ENCODE measurements at regions not wholly inside any gene's neighbourhood (a gene's known extent, or its start where the extent isn't known, plus 50 kb on each side); places are given as distances from the start of the nearest gene placed in this dataset.

- Histone ChIP-seq H3K9me3 (no peaks in the 10 kb centered on the region), H3K27me3 (no peaks in the 10 kb centered on the region), H3K36me3 (peaks cover 0 to 6% (median 0%) of the 10 kb centered on the region in 3 donors), H3K4me3 (no peak overlapping the region), H3K27ac (no peak overlapping the region), H3K4me1 (peaks cover 0 to 15% (median 0%) of the 10 kb centered on the region in 3 donors)
- DNase-seq, result no peak
- TF ChIP-seq CTCF (IDR thresholded peaks at IDR 0.05) (no peak), POLR2A (IDR thresholded peaks at IDR 0.05) (no peak)
- intact Hi-C loops (cut with DNase I), result no loop called here
- 80 to 95% methylated on average over 4 of the region's 4 CpGs for WGBS, 2 donors
These were observed 63.0 kb upstream of the NR2F2 start for GRCh38 chr15:96267463-96267862.

DNA sequence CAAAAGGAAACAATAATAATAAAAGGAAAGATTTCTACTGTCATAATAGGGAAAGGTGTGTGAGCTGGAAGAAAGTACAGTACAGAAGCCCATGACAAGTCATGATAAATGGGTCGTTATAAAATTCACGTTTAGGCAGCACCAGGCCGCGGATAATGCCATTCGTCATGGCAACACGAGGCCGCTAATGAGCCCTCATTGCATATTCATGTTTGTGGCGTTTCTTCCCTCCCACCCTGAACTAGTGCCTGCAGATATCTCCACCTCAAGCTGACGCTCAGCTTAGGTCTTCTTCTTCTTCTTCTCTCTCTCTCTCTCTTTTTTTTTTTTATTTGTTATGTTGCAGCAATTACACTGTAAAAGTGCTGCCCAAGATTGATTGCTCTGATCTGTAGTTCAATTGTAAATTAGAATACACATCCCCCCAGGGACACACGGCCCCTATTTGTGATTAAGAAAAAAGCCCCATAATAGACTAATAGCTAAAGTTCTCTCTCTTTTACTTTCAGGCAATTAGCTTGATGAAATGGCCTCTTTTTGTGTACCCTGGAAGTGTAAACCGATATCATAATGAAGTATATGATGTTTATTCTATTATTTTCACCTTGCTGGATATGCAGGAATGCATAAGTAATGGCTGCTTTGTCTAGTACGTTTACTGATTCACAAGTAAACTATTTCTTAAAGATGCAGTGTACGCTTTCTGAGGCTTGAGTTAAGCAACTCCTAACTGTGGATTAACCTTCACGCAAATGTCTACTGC is 61.9 kb upstream of the NR2F2 start:
- intact Hi-C loops (cut with DNase I), result no loop called here
- no peak for TF ChIP-seq POLR2A (IDR thresholded peaks at IDR 0.05)
- TF ChIP-seq CTCF (IDR thresholded peaks at IDR 0.05), result no peak

DNA sequence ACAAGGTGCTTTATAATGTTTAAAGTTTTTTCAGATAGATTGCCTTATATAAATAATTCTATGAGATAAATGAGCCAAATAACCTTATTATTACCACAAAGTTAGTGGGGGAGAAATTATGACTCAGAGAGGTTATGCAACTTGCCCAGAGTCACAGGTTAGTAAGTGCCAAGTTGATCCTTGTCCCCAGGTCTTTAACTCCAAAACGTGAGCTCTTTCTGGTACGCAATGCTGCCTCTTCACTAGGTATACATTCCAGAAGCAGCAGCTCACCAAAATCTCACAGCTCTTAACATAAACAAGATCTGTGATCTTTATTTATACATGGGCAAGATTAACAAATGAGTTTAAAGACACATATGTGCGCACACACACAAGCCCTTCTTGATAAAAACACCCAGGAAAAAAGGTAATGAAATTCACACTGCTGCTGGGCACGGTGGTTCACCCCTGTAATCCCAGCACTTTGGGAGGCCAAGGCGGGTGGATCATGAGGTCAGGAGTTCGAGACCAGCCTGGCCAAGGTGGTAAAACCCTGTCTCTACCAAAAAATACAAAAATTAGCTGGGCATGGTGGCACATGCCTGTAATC is 59.8 kb upstream of the NR2F2 start:
- Histone ChIP-seq H3K27ac (no peak overlapping the region), H3K27me3 (no peaks in the 10 kb centered on the region), H3K4me3 (no peak overlapping the region), H3K36me3 (peaks cover 0 to 10% (median 0%) of the 10 kb centered on the region in 3 donors), H3K4me1 (no peaks in the 10 kb centered on the region), H3K9me3 (no peaks in the 10 kb centered on the region)
- WGBS, 2 donors, result 61 to 74% methylated on average over 6 of the region's 6 CpGs
- intact Hi-C loops (cut with DNase I), result no loop called here
- no peak for DNase-seq
- TF ChIP-seq POLR2A (IDR thresholded peaks at IDR 0.05) (no peak), CTCF (IDR thresholded peaks at IDR 0.05) (no peak)

More for the DNA sequence above, 61.9 kb upstream of the NR2F2 start:
- Histone ChIP-seq H3K9me3 (no peaks in the 10 kb centered on the region), H3K27me3 (no peaks in the 10 kb centered on the region), H3K27ac (no peak overlapping the region), H3K4me1 (peaks cover 0 to 11% (median 0%) of the 10 kb centered on the region in 3 donors), H3K4me3 (no peak overlapping the region), H3K36me3 (peaks cover 0 to 6% (median 0%) of the 10 kb centered on the region in 3 donors)
- 68 to 75% methylated on average over 14 of the region's 14 CpGs for WGBS, 2 donors
- DNase-seq, result no peak

GRCh38 chr15:96272427-96272826 is 58.1 kb upstream of the NR2F2 start:
- H3K27ac ChIP-seq, result no peak overlapping the region
- H3K27me3 ChIP-seq, result no peaks in the 10 kb centered on the region
- no peaks in the 10 kb centered on the region for H3K4me1 ChIP-seq
- no peaks in the 10 kb centered on the region for H3K9me3 ChIP-seq
- peaks cover 0 to 10% (median 0%) of the 10 kb centered on the region in 3 donors for H3K36me3 ChIP-seq
- H3K4me3 ChIP-seq, result no peak overlapping the region
- no peak for DNase-seq
- WGBS, 2 donors, result 81 to 86% methylated on average over 1 of the region's 1 CpG
- TF ChIP-seq POLR2A (IDR thresholded peaks at IDR 0.05) (no peak), CTCF (IDR thresholded peaks at IDR 0.05) (no peak)
- intact Hi-C loops (cut with DNase I), result no loop called here

GRCh38 chr15:96273317-96274086 is 57.0 kb upstream of the NR2F2 start:
- no peaks in the 10 kb centered on the region for H3K4me1 ChIP-seq
- H3K27me3 ChIP-seq, result no peaks in the 10 kb centered on the region
- WGBS, 2 donors, result 61 to 70% methylated on average over 9 to 11 of the region's 15 CpGs
- intact Hi-C loops (cut with DNase I), result no loop called here
- DNase-seq, result no peak
- TF ChIP-seq CTCF (IDR thresholded peaks at IDR 0.05) (no peak), POLR2A (IDR thresholded peaks at IDR 0.05) (no peak)
- no peaks in the 10 kb centered on the region for H3K9me3 ChIP-seq
- no peak overlapping the region for H3K27ac ChIP-seq
- no peak overlapping the region for H3K4me3 ChIP-seq
- peaks cover 0 to 10% (median 0%) of the 10 kb centered on the region in 3 donors for H3K36me3 ChIP-seq
